HL-60 (cell line): ENCODE measurements at regions not wholly inside any gene's neighbourhood (a gene's known extent, or its start where the extent isn't known, plus 50 kb on each side); places are given as distances from the start of the nearest gene placed in this dataset.

Experiments used
- DNase-seq, 2 experiments: peaks; one replicate each; pipeline ENCODE4 v3.0.0-alpha.2; 2010 to 2020; ENCODE audit warnings: low read depth in 1 of 2, low spot score in 1 of 2
- H3K27ac ChIP-seq: fragments of 250-450 bp; sonication (Bioruptor Pico); replicated peaks from 2 replicates; pipeline ENCODE4 v1.5.1; 2020; ENCODE audit warnings: mild to moderate bottlenecking, moderate library complexity
- H3K27me3 ChIP-seq: fragments of 250-450 bp; sonication (Bioruptor Pico); 2 replicates; pipeline ENCODE4 v1.5.1; 2021; ENCODE audit warnings: mild to moderate bottlenecking, moderate library complexity; ENCODE audit not compliant: insufficient read depth, poor library complexity, severe bottlenecking
- H3K4me3 ChIP-seq: replicated peaks from 2 replicates; pipeline ENCODE4 v1.5.1; 2011; ENCODE audit warnings: mild to moderate bottlenecking, control low read depth, low read length; ENCODE audit not compliant: insufficient read depth
- CTCF ChIP-seq: IDR thresholded peaks from one replicate; pipeline ENCODE4 v1.5.1; 2011; ENCODE audit warnings: low read length, control low read depth, inconsistent platforms; ENCODE audit not compliant: insufficient read depth
- GABPA ChIP-seq: IDR thresholded peaks from 2 replicates; pipeline ENCODE4 v1.6.1; 2012; ENCODE audit warnings: low read depth
- POLR2AphosphoS5 ChIP-seq: IDR thresholded peaks from 2 replicates; pipeline ENCODE4 v1.6.1; 2012; ENCODE audit warnings: low read depth
- REST ChIP-seq: IDR thresholded peaks from 2 replicates; pipeline ENCODE4 v1.6.1; 2012; ENCODE audit warnings: low read depth; ENCODE audit not compliant: insufficient replicate concordance
- SPI1 ChIP-seq: IDR thresholded peaks from 2 replicates; pipeline ENCODE4 v1.6.1; 2012; ENCODE audit warnings: low read depth, mild to moderate bottlenecking, borderline replicate concordance

GRCh38 chr22:44400763-44401060, 88.0 kb upstream of the SHISAL1 start:
- Histone ChIP-seq H3K27ac (no peak overlapping the region), H3K4me3 (no peak overlapping the region), H3K27me3 (no peaks in the 10 kb centered on the region)
- DNase-seq = no peak
- TF ChIP-seq SPI1 (no peak), REST (no peak), GABPA (no peak)

GRCh38 chr22:44399906-44400762, 87.4 kb upstream of the SHISAL1 start:
- Histone ChIP-seq H3K4me3 (no peak overlapping the region), H3K27ac (no peak overlapping the region), H3K27me3 (no peaks in the 10 kb centered on the region)
- TF ChIP-seq REST = no peak
- no peak for TF ChIP-seq SPI1
- no peak for TF ChIP-seq GABPA
- no peak for TF ChIP-seq CTCF
- TF ChIP-seq POLR2AphosphoS5 = no peak
- DNase-seq = no peak

- Histone ChIP-seq H3K27ac (no peak overlapping the region), H3K27me3 (no peaks in the 10 kb centered on the region), H3K4me3 (no peak overlapping the region)
- TF ChIP-seq SPI1 (peak; percentile 56), REST (no peak)
- DNase-seq = no peak
Measured at GRCh38 chr22:44398856-44399837, 86.4 kb upstream of the SHISAL1 start.
